Rectal smooth muscle tissue (tissue), 1 donor: ENCODE measurements at regions not wholly inside any gene's neighbourhood (a gene's known extent, or its start where the extent isn't known, plus 50 kb on each side); places are given as distances from the start of the nearest gene placed in this dataset.

Experiments
- H3K27ac ChIP-seq: one replicate; pipeline ENCODE4 v1.7.0; 2013; ENCODE audit warnings: low read depth, low read length, inconsistent platforms
- H3K27me3 ChIP-seq: one replicate; pipeline ENCODE4 v1.7.0; 2013; ENCODE audit warnings: low read length; ENCODE audit not compliant: control insufficient read depth, insufficient read depth
- H3K36me3 ChIP-seq: one replicate; pipeline ENCODE4 v1.7.0; 2013; ENCODE audit warnings: low read length; ENCODE audit not compliant: control insufficient read depth, insufficient read depth
- H3K4me1 ChIP-seq: one replicate; pipeline ENCODE4 v1.7.0; 2013; ENCODE audit warnings: low read length; ENCODE audit not compliant: control insufficient read depth, insufficient read depth
- H3K4me3 ChIP-seq: one replicate; pipeline ENCODE4 v1.7.0; 2013; ENCODE audit warnings: low read length
- H3K9ac ChIP-seq: one replicate; pipeline ENCODE4 v1.7.0; 2013; ENCODE audit warnings: low read length

- Histone ChIP-seq H3K9ac (no peak overlapping the region), H3K36me3 (no peaks in the 10 kb centered on the region), H3K27ac (no peak overlapping the region), H3K4me1 (no peaks in the 10 kb centered on the region), H3K4me3 (no peak overlapping the region), H3K27me3 (no peaks in the 10 kb centered on the region)
These were observed 92.0 kb downstream of the RWDD3 start for GRCh38 chr1:95326023-95326422.

DNA sequence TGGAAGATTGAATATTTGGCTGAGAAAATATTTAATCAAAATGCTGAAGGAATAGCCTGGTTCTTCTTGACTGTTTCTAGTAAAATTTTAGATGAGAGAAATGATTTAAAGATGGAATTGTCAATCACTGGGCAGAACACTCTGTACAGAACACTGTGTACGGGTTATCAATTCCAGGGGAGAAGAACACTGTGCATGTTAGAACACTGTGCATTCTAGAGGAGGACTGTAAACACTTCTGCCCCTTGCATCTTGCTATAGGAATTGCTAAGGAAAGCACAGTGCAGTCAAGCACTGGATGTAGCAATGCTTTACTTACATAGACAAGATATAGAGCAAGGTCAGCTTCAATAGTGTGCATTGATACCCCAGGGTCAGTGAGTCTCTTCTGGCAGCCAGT lies 98.7 kb downstream of the RWDD3 start:
- H3K9ac ChIP-seq, result no peak overlapping the region
- no peaks in the 10 kb centered on the region for H3K4me1 ChIP-seq
- H3K36me3 ChIP-seq, result no peaks in the 10 kb centered on the region
- no peaks in the 10 kb centered on the region for H3K27me3 ChIP-seq
- no peak overlapping the region for H3K27ac ChIP-seq
- H3K4me3 ChIP-seq, result no peak overlapping the region

GRCh38 chr1:95339377-95339776 lies 105.4 kb downstream of the RWDD3 start:
- no peaks in the 10 kb centered on the region for H3K27me3 ChIP-seq
- H3K4me3 ChIP-seq, result no peak overlapping the region
- no peak overlapping the region for H3K9ac ChIP-seq
- no peaks in the 10 kb centered on the region for H3K4me1 ChIP-seq
- no peaks in the 10 kb centered on the region for H3K36me3 ChIP-seq
- no peak overlapping the region for H3K27ac ChIP-seq

- Histone ChIP-seq H3K36me3 (no peaks in the 10 kb centered on the region), H3K4me3 (no peak overlapping the region), H3K27ac (no peak overlapping the region), H3K27me3 (no peaks in the 10 kb centered on the region), H3K4me1 (no peaks in the 10 kb centered on the region), H3K9ac (no peak overlapping the region)
These were observed 106.1 kb downstream of the RWDD3 start for GRCh38 chr1:95340061-95340460.

- Histone ChIP-seq H3K36me3 (no peaks in the 10 kb centered on the region), H3K27me3 (no peaks in the 10 kb centered on the region), H3K9ac (no peak overlapping the region), H3K4me1 (no peaks in the 10 kb centered on the region), H3K27ac (no peak overlapping the region), H3K4me3 (no peak overlapping the region)
These were observed 118.8 kb downstream of the RWDD3 start for GRCh38 chr1:95352767-95353166.

- no peak overlapping the region for H3K4me3 ChIP-seq
- H3K27ac ChIP-seq, result no peak overlapping the region
- no peaks in the 10 kb centered on the region for H3K4me1 ChIP-seq
- no peaks in the 10 kb centered on the region for H3K36me3 ChIP-seq
- no peak overlapping the region for H3K9ac ChIP-seq
- no peaks in the 10 kb centered on the region for H3K27me3 ChIP-seq
These were observed 119.2 kb downstream of the RWDD3 start for GRCh38 chr1:95353194-95353593.

- Histone ChIP-seq H3K4me3 (no peak overlapping the region), H3K36me3 (no peaks in the 10 kb centered on the region), H3K9ac (no peak overlapping the region), H3K27ac (no peak overlapping the region), H3K4me1 (no peaks in the 10 kb centered on the region), H3K27me3 (no peaks in the 10 kb centered on the region)
These were observed 130.5 kb downstream of the RWDD3 start for GRCh38 chr1:95364546-95364945.

- H3K4me1 ChIP-seq, result no peaks in the 10 kb centered on the region
- no peak overlapping the region for H3K9ac ChIP-seq
- H3K27me3 ChIP-seq, result no peaks in the 10 kb centered on the region
- no peaks in the 10 kb centered on the region for H3K36me3 ChIP-seq
- H3K27ac ChIP-seq, result no peak overlapping the region
- no peak overlapping the region for H3K4me3 ChIP-seq
These were observed 132.5 kb downstream of the RWDD3 start for GRCh38 chr1:95366498-95366897.

- Histone ChIP-seq H3K27ac (no peak overlapping the region), H3K36me3 (no peaks in the 10 kb centered on the region), H3K9ac (no peak overlapping the region), H3K27me3 (no peaks in the 10 kb centered on the region), H3K4me3 (no peak overlapping the region), H3K4me1 (no peaks in the 10 kb centered on the region)
These were observed 134.2 kb downstream of the RWDD3 start for GRCh38 chr1:95368178-95368577.

GRCh38 chr1:95369985-95370690 lies 136.1 kb downstream of the RWDD3 start:
- Histone ChIP-seq H3K27me3 (no peaks in the 10 kb centered on the region), H3K9ac (no peak overlapping the region), H3K4me1 (no peaks in the 10 kb centered on the region), H3K4me3 (no peak overlapping the region), H3K27ac (no peak overlapping the region), H3K36me3 (no peaks in the 10 kb centered on the region)

GRCh38 chr1:95370691-95371562 lies 136.9 kb downstream of the RWDD3 start:
- H3K27me3 ChIP-seq, result no peaks in the 10 kb centered on the region
- no peak overlapping the region for H3K4me3 ChIP-seq
- H3K27ac ChIP-seq, result no peak overlapping the region
- no peaks in the 10 kb centered on the region for H3K4me1 ChIP-seq
- H3K36me3 ChIP-seq, result no peaks in the 10 kb centered on the region
- H3K9ac ChIP-seq, result no peak overlapping the region

- H3K27ac ChIP-seq, result no peak overlapping the region
- H3K4me1 ChIP-seq, result no peaks in the 10 kb centered on the region
These were observed 137.8 kb downstream of the RWDD3 start for GRCh38 chr1:95371666-95372282.

More at GRCh38 chr1:95371666-95372282, 137.8 kb downstream of the RWDD3 start:
- Histone ChIP-seq H3K9ac (no peak overlapping the region), H3K36me3 (no peaks in the 10 kb centered on the region), H3K4me3 (no peak overlapping the region), H3K27me3 (no peaks in the 10 kb centered on the region)
